A549 (cell line): ENCODE measurements at regions not wholly inside any gene's neighbourhood (a gene's known extent, or its start where the extent isn't known, plus 50 kb on each side); places are given as distances from the start of the nearest gene placed in this dataset.

Experiments
- ATAC-seq, 2 experiments: fragments of 200-7000 bp in 1 of 2; fragments of >200 bp in 1 of 2; cut with Nextera tagmentation in 1 of 2; cut with Tn5 transposase in 1 of 2; 3 replicates each; pipeline versions ENCODE4 v1.8.0 to v1.9.1; 2018 to 2020; ENCODE audit warnings: mild to moderate bottlenecking in 1 of 2, moderate library complexity in 1 of 2
- CTCF ChIA-PET: fragments of 300-600 bp; sonication (Branson Sonifier 250); formaldehyde crosslinking; extraction: SDS; loops from one replicate; lab custom pipeline; 2021; ENCODE audit warnings: antibody characterized with exemption, inconsistent platforms; lab: Yijun Ruan, JAX
- POLR2A ChIA-PET: fragments of 350-600 bp; formaldehyde crosslinking; extraction: SDS; loops from one replicate; lab custom pipeline; 2021; ENCODE audit warnings: antibody characterized with exemption, inconsistent platforms; lab: Yijun Ruan, JAX
- DNase-seq, 2 experiments: peaks; one replicate each; pipeline versions ENCODE4 v3.0.0 to v3.0.0-alpha.2; 2011 to 2016; ENCODE audit warnings: low read depth in 1 of 2, low spot score in 1 of 2
- FAIRE-seq: peaks from 2 replicates; lab custom pipeline; 2011; peaks lifted over from hg19 to GRCh38; lab: Jason Lieb, UNC
- H3K27ac ChIP-seq, 2 experiments: fragments of >200 bp; sonication (Bioruptor Twin); formaldehyde crosslinking; 3 replicates each; pipeline ENCODE4 v1.5.1; 2016 to 2017
- H3K4me1 ChIP-seq: fragments of >200 bp; sonication (Bioruptor Twin); formaldehyde crosslinking; 3 replicates; pipeline ENCODE4 v1.6.1; 2016
- H3K4me2 ChIP-seq: fragments of >200 bp; sonication (Bioruptor Twin); formaldehyde crosslinking; 3 replicates; pipeline ENCODE4 v1.6.1; 2016
- H3K4me3 ChIP-seq: fragments of >200 bp; sonication (Bioruptor Twin); formaldehyde crosslinking; 3 replicates; pipeline ENCODE4 v1.5.1; 2016
- H3K9me3 ChIP-seq: fragments of >200 bp; sonication (Bioruptor Twin); formaldehyde crosslinking; 3 replicates; pipeline ENCODE4 v1.6.1; 2016
- BHLHE40 ChIP-seq: IDR thresholded peaks from 2 replicates; pipeline ENCODE4 v1.6.1; 2012; ENCODE audit warnings: low read depth, low read length, inconsistent platforms
- CBX2 ChIP-seq: fragments of 200-600 bp; sonication (generic); IDR thresholded peaks from 2 replicates; pipeline ENCODE4 v1.6.1; 2016; ENCODE audit warnings: low read depth, mild to moderate bottlenecking, borderline replicate concordance
- CBX8 ChIP-seq: fragments of 200-600 bp; sonication (generic); IDR thresholded peaks from 2 replicates; pipeline ENCODE4 v1.6.1; 2016
- EHF ChIP-seq: fragments of 250-450 bp; sonication (Bioruptor Pico); IDR thresholded peaks from 2 replicates; pipeline ENCODE4 v1.5.0; 2020; ENCODE audit warnings: mild to moderate bottlenecking
- EP300 ChIP-seq, 2 experiments: fragments of >200 bp; sonication (Bioruptor Twin); formaldehyde crosslinking; IDR thresholded peaks; 2 replicates in 1 of 2; 3 replicates in 1 of 2; pipeline ENCODE4 v1.6.1; 2016 to 2017
- ESRRA ChIP-seq: fragments of 150-350 bp; IDR thresholded peaks from 2 replicates; pipeline ENCODE4 v1.6.1; 2014; ENCODE audit warnings: mild to moderate bottlenecking, low read length, borderline replicate concordance
- FOSB ChIP-seq: fragments of 250-450 bp; sonication (Bioruptor Pico); IDR thresholded peaks from 2 replicates; pipeline ENCODE4 v1.5.0; 2020; ENCODE audit warnings: mild to moderate bottlenecking, moderate library complexity
- GATA3 ChIP-seq: IDR thresholded peaks from 2 replicates; pipeline ENCODE4 v1.6.1; 2012; ENCODE audit warnings: borderline replicate concordance
- HOXA7 ChIP-seq: fragments of 250-450 bp; sonication (Bioruptor Pico); IDR thresholded peaks from 2 replicates; pipeline ENCODE4 v1.5.0; 2020; ENCODE audit warnings: mild to moderate bottlenecking, moderate library complexity
- HOXB5 ChIP-seq: fragments of 250-450 bp; sonication (Bioruptor Pico); IDR thresholded peaks from 2 replicates; pipeline ENCODE4 v1.5.0; 2020; ENCODE audit warnings: mild to moderate bottlenecking, moderate library complexity
- JUNB ChIP-seq: fragments of >200 bp; sonication (Bioruptor Twin); formaldehyde crosslinking; IDR thresholded peaks from 2 replicates; pipeline ENCODE4 v1.6.1; 2016
- MAZ ChIP-seq: fragments of 150-350 bp; IDR thresholded peaks from 2 replicates; pipeline ENCODE4 v1.6.1; 2014; ENCODE audit warnings: antibody characterized with exemption, low read depth, low read length, borderline replicate concordance
- PHF8 ChIP-seq: fragments of 200-600 bp; sonication (generic); IDR thresholded peaks from 2 replicates; pipeline ENCODE4 v1.6.1; 2016; ENCODE audit warnings: low read depth, mild to moderate bottlenecking, antibody characterized with exemption, moderate library complexity, borderline replicate concordance
- POLR2A ChIP-seq: IDR thresholded peaks from 2 replicates; pipeline ENCODE4 v1.6.1; 2012; ENCODE audit warnings: mild to moderate bottlenecking, low read length
- POLR2AphosphoS2 ChIP-seq: conservative IDR thresholded peaks from 2 replicates; pipeline ENCODE4 v1.6.1; 2012; ENCODE audit warnings: low read length, improper control_type of control experiment, inconsistent platforms
- RCOR1 ChIP-seq: fragments of 150-350 bp; IDR thresholded peaks from 2 replicates; pipeline ENCODE4 v1.6.1; 2014; ENCODE audit warnings: antibody characterized with exemption, low read length, low read depth
- SMC3 ChIP-seq: fragments of >200 bp; sonication (Bioruptor Twin); formaldehyde crosslinking; IDR thresholded peaks from 3 replicates; pipeline ENCODE4 v1.6.1; 2018; ENCODE audit warnings: inconsistent platforms
- SREBF2 ChIP-seq: fragments of 450-650 bp; IDR thresholded peaks from 2 replicates; pipeline ENCODE4 v1.6.1; 2014; ENCODE audit warnings: mild to moderate bottlenecking, moderate library complexity
- ZC3H11A ChIP-seq: fragments of 450-650 bp; IDR thresholded peaks from 2 replicates; pipeline ENCODE4 v1.6.1; 2014; ENCODE audit warnings: antibody characterized with exemption, mild to moderate bottlenecking
- ZFP36 ChIP-seq: fragments of 450-650 bp; IDR thresholded peaks from 2 replicates; pipeline ENCODE4 v1.6.1; 2014; ENCODE audit warnings: borderline replicate concordance; ENCODE audit not compliant: partially characterized antibody
- ZNF302 ChIP-seq: fragments of 250-450 bp; sonication (Bioruptor Pico); IDR thresholded peaks from 2 replicates; pipeline ENCODE4 v1.9.0; 2021; ENCODE audit warnings: inconsistent platforms, mild to moderate bottlenecking, moderate library complexity
- WGBS: methylation state at CpG from one replicate; pipeline ENCODE4 v1.1.6; 2017; ENCODE audit errors: missing lambda C conversion rate; 5-methylcytosine and 5-hydroxymethylcytosine counted together
- TF ChIP-seq, protein P1 (sequence below): IDR thresholded peaks from 2 replicates; pipeline ENCODE4 v1.6.1; 2012
- TF ChIP-seq, protein P2 (sequence below): fragments of 250-450 bp; sonication (Bioruptor Pico); IDR thresholded peaks from 2 replicates; pipeline ENCODE4 v1.5.0; 2020; ENCODE audit warnings: low read depth, mild to moderate bottlenecking, moderate library complexity
- TF ChIP-seq, protein P3 (sequence below): fragments of 200-600 bp; sonication (generic); IDR thresholded peaks from 2 replicates; pipeline ENCODE4 v1.6.1; 2016; ENCODE audit warnings: antibody characterized with exemption, mild to moderate bottlenecking, moderate library complexity
- TF ChIP-seq, protein P4 (sequence below): fragments of 450-650 bp; IDR thresholded peaks from 2 replicates; pipeline ENCODE4 v1.6.1; 2014; ENCODE audit warnings: antibody characterized with exemption
- TF ChIP-seq, protein P5 (sequence below): fragments of 150-350 bp; IDR thresholded peaks from 2 replicates; pipeline ENCODE4 v1.6.1; 2014; ENCODE audit warnings: low read depth, mild to moderate bottlenecking, low read length

DNA sequence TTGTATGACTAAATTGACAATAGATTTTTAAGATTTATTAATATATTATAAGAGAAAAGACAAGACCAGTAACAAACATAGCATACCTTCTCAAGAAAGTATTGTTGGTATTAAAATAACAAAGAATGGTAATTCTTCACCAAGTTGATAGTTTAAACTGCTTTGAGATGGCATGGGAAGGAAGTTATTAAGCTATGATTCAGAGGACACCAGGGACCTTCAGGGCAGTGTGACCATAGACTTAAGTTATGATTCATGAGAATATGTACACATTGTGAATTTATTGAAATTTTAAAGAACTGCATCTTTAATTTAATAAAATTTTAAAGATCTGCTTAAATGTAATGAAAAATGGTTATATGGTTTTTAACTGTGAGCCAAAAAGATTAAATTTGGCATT is 205.7 kb downstream of the DSEL start:
- peak in 1 of 2 experiments; percentile 1 for DNase-seq
- Histone ChIP-seq H3K4me3 (no peak overlapping the region), H3K27ac (no peak overlapping the region), H3K9me3 (no peaks in the 10 kb centered on the region)
- ATAC-seq, result no peak
- FAIRE-seq, result no peak
- TF ChIP-seq, protein P1, sequence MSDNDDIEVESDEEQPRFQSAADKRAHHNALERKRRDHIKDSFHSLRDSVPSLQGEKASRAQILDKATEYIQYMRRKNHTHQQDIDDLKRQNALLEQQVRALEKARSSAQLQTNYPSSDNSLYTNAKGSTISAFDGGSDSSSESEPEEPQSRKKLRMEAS, result no peak
- TF ChIP-seq FOSB (CRISPR knock-in tag), result no peak
- TF ChIP-seq EHF (CRISPR knock-in tag), result no peak
- no peak for TF ChIP-seq BHLHE40
- no peak for TF ChIP-seq ZC3H11A
- TF ChIP-seq, all 56 proteins: peak for 0
- POLR2A ChIA-PET, result no interaction called here
- Histone ChIP-seq H3K4me2 (no peak overlapping the region), H3K4me1 (no peaks in the 10 kb centered on the region)
- CTCF ChIA-PET, result no interaction called here

DNA sequence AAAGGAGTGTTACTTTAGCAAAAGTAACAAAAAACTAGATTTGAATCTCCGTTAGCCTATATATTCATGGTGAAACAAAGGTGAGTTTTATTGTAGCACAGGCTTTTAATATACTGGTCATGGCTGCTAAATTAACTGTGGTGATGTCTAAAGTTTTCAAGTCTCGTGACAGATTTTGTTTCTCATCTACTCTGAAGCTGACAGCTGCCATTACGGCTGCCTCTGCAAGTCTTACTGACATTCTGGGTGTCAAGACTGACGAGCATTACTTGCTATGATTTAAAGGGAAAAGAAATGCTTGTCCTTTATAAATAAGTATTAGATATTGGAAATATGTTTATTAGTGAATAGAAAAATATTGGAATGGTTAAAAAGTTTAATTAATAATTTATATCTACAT is 207.7 kb downstream of the DSEL start:
- WGBS, result 38% methylated on average over 4 of the region's 4 CpGs
- DNase-seq (no peak), ATAC-seq (no peak), FAIRE-seq (no peak)
- POLR2A ChIA-PET, result no interaction called here
- no peak overlapping the region for H3K4me2 ChIP-seq
- H3K4me3 ChIP-seq, result no peak overlapping the region
- no peaks in the 10 kb centered on the region for H3K4me1 ChIP-seq
- H3K27ac ChIP-seq, result no peak overlapping the region
- TF ChIP-seq ZNF302 (CRISPR knock-in tag) (no peak), CBX8 (no peak), HOXA7 (CRISPR knock-in tag) (no peak), RCOR1 (no peak), ESRRA (no peak), ZC3H11A (no peak), SMC3 (no peak), POLR2AphosphoS2 (no peak), ZFP36 (no peak)
- TF ChIP-seq, protein P2, sequence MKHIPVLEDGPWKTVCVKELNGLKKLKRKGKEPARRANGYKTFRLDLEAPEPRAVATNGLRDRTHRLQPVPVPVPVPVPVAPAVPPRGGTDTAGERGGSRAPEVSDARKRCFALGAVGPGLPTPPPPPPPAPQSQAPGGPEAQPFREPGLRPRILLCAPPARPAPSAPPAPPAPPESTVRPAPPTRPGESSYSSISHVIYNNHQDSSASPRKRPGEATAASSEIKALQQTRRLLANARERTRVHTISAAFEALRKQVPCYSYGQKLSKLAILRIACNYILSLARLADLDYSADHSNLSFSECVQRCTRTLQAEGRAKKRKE, result no peak
- H3K9me3 ChIP-seq, result no peaks in the 10 kb centered on the region
- CTCF ChIA-PET, result no interaction called here

DNA sequence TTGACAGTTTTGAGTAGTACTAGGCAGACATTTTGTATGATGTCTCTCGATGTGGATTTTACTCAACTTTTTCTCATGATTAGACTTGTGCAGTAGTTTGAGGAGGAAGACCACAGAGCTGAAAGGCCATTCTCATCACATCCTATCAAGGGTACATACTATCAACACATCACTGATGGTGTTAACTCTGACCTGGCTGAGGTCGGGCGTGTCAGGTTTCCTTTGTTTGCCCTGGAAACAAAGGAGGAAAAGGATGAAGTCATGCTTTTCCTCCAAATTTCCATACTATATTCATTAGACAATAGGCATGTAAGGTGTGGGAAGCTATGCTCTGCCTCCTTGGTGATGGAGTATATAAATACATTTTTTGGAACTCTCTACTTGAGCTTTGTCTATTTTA is 211.1 kb downstream of the DSEL start:
- H3K27ac ChIP-seq, result no peak overlapping the region
- no peaks in the 10 kb centered on the region for H3K4me1 ChIP-seq
- no peak for ATAC-seq
- H3K4me3 ChIP-seq, result no peak overlapping the region
- H3K4me2 ChIP-seq, result no peak overlapping the region
- no peaks in the 10 kb centered on the region; the same call in 2 of the 3 replicates for H3K9me3 ChIP-seq
- no peak for DNase-seq
- CTCF ChIA-PET, result no interaction called here
- FAIRE-seq, result no peak
- WGBS, result 33% methylated on average over 3 of the region's 3 CpGs
- POLR2A ChIA-PET, result no interaction called here
- no peak for TF ChIP-seq PHF8
- TF ChIP-seq MAZ, result no peak
- TF ChIP-seq, protein P2, result no peak
- TF ChIP-seq EP300 (IDR thresholded peaks at IDR 0.05), result no peak
- TF ChIP-seq HOXB5 (CRISPR knock-in tag), result no peak
- no peak for TF ChIP-seq FOSB (CRISPR knock-in tag)
- TF ChIP-seq RCOR1, result no peak
- no peak for TF ChIP-seq POLR2A
- no peak for TF ChIP-seq CBX2
- no peak for TF ChIP-seq SREBF2
- TF ChIP-seq, protein P3, sequence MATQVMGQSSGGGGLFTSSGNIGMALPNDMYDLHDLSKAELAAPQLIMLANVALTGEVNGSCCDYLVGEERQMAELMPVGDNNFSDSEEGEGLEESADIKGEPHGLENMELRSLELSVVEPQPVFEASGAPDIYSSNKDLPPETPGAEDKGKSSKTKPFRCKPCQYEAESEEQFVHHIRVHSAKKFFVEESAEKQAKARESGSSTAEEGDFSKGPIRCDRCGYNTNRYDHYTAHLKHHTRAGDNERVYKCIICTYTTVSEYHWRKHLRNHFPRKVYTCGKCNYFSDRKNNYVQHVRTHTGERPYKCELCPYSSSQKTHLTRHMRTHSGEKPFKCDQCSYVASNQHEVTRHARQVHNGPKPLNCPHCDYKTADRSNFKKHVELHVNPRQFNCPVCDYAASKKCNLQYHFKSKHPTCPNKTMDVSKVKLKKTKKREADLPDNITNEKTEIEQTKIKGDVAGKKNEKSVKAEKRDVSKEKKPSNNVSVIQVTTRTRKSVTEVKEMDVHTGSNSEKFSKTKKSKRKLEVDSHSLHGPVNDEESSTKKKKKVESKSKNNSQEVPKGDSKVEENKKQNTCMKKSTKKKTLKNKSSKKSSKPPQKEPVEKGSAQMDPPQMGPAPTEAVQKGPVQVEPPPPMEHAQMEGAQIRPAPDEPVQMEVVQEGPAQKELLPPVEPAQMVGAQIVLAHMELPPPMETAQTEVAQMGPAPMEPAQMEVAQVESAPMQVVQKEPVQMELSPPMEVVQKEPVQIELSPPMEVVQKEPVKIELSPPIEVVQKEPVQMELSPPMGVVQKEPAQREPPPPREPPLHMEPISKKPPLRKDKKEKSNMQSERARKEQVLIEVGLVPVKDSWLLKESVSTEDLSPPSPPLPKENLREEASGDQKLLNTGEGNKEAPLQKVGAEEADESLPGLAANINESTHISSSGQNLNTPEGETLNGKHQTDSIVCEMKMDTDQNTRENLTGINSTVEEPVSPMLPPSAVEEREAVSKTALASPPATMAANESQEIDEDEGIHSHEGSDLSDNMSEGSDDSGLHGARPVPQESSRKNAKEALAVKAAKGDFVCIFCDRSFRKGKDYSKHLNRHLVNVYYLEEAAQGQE, result no peak
- TF ChIP-seq ZFP36, result no peak
- TF ChIP-seq JUNB, result no peak
- TF ChIP-seq GATA3, result no peak
- TF ChIP-seq, protein P4, sequence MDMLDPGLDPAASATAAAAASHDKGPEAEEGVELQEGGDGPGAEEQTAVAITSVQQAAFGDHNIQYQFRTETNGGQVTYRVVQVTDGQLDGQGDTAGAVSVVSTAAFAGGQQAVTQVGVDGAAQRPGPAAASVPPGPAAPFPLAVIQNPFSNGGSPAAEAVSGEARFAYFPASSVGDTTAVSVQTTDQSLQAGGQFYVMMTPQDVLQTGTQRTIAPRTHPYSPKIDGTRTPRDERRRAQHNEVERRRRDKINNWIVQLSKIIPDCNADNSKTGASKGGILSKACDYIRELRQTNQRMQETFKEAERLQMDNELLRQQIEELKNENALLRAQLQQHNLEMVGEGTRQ, result no peak
- no peak for TF ChIP-seq SMC3
- TF ChIP-seq, protein P5, sequence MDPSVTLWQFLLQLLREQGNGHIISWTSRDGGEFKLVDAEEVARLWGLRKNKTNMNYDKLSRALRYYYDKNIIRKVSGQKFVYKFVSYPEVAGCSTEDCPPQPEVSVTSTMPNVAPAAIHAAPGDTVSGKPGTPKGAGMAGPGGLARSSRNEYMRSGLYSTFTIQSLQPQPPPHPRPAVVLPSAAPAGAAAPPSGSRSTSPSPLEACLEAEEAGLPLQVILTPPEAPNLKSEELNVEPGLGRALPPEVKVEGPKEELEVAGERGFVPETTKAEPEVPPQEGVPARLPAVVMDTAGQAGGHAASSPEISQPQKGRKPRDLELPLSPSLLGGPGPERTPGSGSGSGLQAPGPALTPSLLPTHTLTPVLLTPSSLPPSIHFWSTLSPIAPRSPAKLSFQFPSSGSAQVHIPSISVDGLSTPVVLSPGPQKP, result no peak
- TF ChIP-seq ZC3H11A, result no peak
- TF ChIP-seq, all 56 proteins: peak for 0
